SK-N-SH (cell line): ENCODE measurements at regions not wholly inside any gene's neighbourhood (a gene's known extent, or its start where the extent isn't known, plus 50 kb on each side); places are given as distances from the start of the nearest gene placed in this dataset.

Source experiments
- CTCF ChIA-PET: fragments of 300-600, 350-600 bp; formaldehyde crosslinking; extraction: SDS; loops from one replicate; lab custom pipeline; 2021; lab: Yijun Ruan, JAX
- POLR2A ChIA-PET: fragments of 350-600 bp; sonication (Branson Sonifier 250); formaldehyde crosslinking; extraction: SDS; loops from one replicate; lab custom pipeline; 2020; ENCODE audit warnings: antibody characterized with exemption, inconsistent platforms; lab: Yijun Ruan, JAX
- DNase-seq: peaks from one replicate; pipeline ENCODE4 v3.0.0; 2012
- H2AFZ ChIP-seq: fragments of 200-600 bp; sonication (generic); 2 replicates; pipeline ENCODE4 v1.8.1; 2016; ENCODE audit warnings: antibody characterized with exemption, mild to moderate bottlenecking, low read depth
- H3F3A ChIP-seq: fragments of 200-600 bp; sonication (generic); replicated peaks from 2 replicates; pipeline ENCODE3; 2016; ENCODE audit warnings: antibody characterized with exemption, mild to moderate bottlenecking; ENCODE audit not compliant: insufficient read depth
- H3K27ac ChIP-seq, 2 experiments: fragments of 200-500 bp in 1 of 2; fragments of 200-600 bp in 1 of 2; sonication (Bioruptor generic) in 1 of 2; sonication (generic), shearing (Covaris generic) in 1 of 2; 2 replicates each; pipeline versions ENCODE4 v1.5.1 to v1.6.1; 2014 to 2016; ENCODE audit warnings: low read depth in 2 of 2, inconsistent platforms in 1 of 2, low read length in 1 of 2, mild to moderate bottlenecking in 1 of 2, mixed read lengths in 1 of 2
- H3K27me3 ChIP-seq: fragments of 200-600 bp; sonication (generic), shearing (Covaris generic); 2 replicates; pipeline ENCODE4 v1.6.1; 2016; ENCODE audit warnings: mixed run types; ENCODE audit not compliant: insufficient read depth
- H3K36me3 ChIP-seq, 2 experiments: fragments of 200-500 bp in 1 of 2; fragments of 200-600 bp in 1 of 2; sonication (Bioruptor generic) in 1 of 2; sonication (generic) in 1 of 2; replicated peaks in 1 of 2; 2 replicates each; pipeline versions ENCODE3 to v1.5.1; 2014 to 2016; ENCODE audit warnings: low read length in 1 of 2, mild to moderate bottlenecking in 1 of 2; ENCODE audit not compliant: insufficient read depth in 2 of 2, control insufficient read depth in 1 of 2
- H3K4me1 ChIP-seq, 2 experiments: fragments of 200-500 bp in 1 of 2; fragments of 200-600 bp in 1 of 2; sonication (Bioruptor generic) in 1 of 2; sonication (generic), shearing (Covaris generic) in 1 of 2; 2 replicates each; pipeline versions ENCODE4 v1.5.1 to v1.6.1; 2014 to 2016; ENCODE audit warnings: low read depth in 1 of 2, low read length in 1 of 2, mixed run types in 1 of 2; ENCODE audit not compliant: insufficient read depth in 2 of 2, control insufficient read depth in 1 of 2
- H3K4me2 ChIP-seq: fragments of 200-600 bp; sonication (generic), shearing (Covaris generic); 2 replicates; pipeline ENCODE4 v1.6.1; 2017; ENCODE audit warnings: mixed run types
- H3K4me3 ChIP-seq, 2 experiments: fragments of 200-500 bp in 1 of 2; fragments of 200-600 bp in 1 of 2; sonication (Bioruptor generic) in 1 of 2; sonication (generic), shearing (Covaris generic) in 1 of 2; 2 replicates each; pipeline versions ENCODE4 v1.5.1 to v1.8.1; 2014 to 2016; ENCODE audit warnings: low read depth in 2 of 2, inconsistent platforms in 1 of 2, low read length in 1 of 2, mild to moderate bottlenecking in 1 of 2, mixed read lengths in 1 of 2, moderate library complexity in 1 of 2
- H3K79me2 ChIP-seq: fragments of 200-600 bp; sonication (generic); 2 replicates; pipeline ENCODE4 v1.8.1; 2017; ENCODE audit warnings: mild to moderate bottlenecking; ENCODE audit not compliant: insufficient read depth
- H3K9ac ChIP-seq: fragments of 200-600 bp; sonication (generic); 2 replicates; pipeline ENCODE4 v1.6.1; 2017; ENCODE audit warnings: mixed run types
- H3K9me2 ChIP-seq: fragments of 200-600 bp; sonication (generic); 2 replicates; pipeline ENCODE4 v1.6.1; 2017; ENCODE audit warnings: mixed run types
- H3K9me3 ChIP-seq: fragments of 200-600 bp; sonication (generic); 2 replicates; pipeline ENCODE4 v1.6.1; 2017; ENCODE audit warnings: mixed run types, mild to moderate bottlenecking, moderate library complexity
- H4K20me1 ChIP-seq: fragments of 200-600 bp; sonication (generic); 2 replicates; pipeline ENCODE4 v1.6.1; 2017; ENCODE audit warnings: mild to moderate bottlenecking, mixed run types; ENCODE audit not compliant: insufficient read depth
- FOSL2 ChIP-seq: IDR thresholded peaks from 2 replicates; pipeline ENCODE4 v1.4.0; 2012; ENCODE audit warnings: low read depth, mild to moderate bottlenecking, moderate library complexity, borderline replicate concordance
- FOXJ3 ChIP-seq: sonication (generic); formaldehyde crosslinking; IDR thresholded peaks from 2 replicates; pipeline ENCODE4 v1.5.1; 2020; ENCODE audit warnings: mild to moderate bottlenecking, missing genetic modification reagents
- FOXM1 ChIP-seq: IDR thresholded peaks from 2 replicates; pipeline ENCODE4 v1.4.0; 2012; ENCODE audit warnings: low read depth, mild to moderate bottlenecking
- GABPA ChIP-seq: IDR thresholded peaks from 2 replicates; pipeline ENCODE4 v1.4.0; 2012; ENCODE audit warnings: low read depth, mild to moderate bottlenecking
- MAX ChIP-seq: IDR thresholded peaks from 2 replicates; pipeline ENCODE4 v1.4.0; 2012; ENCODE audit warnings: low read depth
- MEF2A ChIP-seq: IDR thresholded peaks from 2 replicates; pipeline ENCODE4 v1.4.0; 2012; ENCODE audit warnings: low read depth, borderline replicate concordance
- NRF1 ChIP-seq: IDR thresholded peaks from 2 replicates; pipeline ENCODE4 v1.6.1; 2012; ENCODE audit warnings: low read depth, mild to moderate bottlenecking, low read length
- RCOR1 ChIP-seq: fragments of 150-350 bp; IDR thresholded peaks from 2 replicates; pipeline ENCODE4 v1.6.1; 2017; ENCODE audit warnings: antibody characterized with exemption, low read length
- RXRA ChIP-seq: IDR thresholded peaks from 2 replicates; pipeline ENCODE4 v1.4.0; 2012; ENCODE audit warnings: low read depth, mild to moderate bottlenecking, borderline replicate concordance
- TCF12 ChIP-seq: IDR thresholded peaks from 2 replicates; pipeline ENCODE4 v1.4.0; 2012
- YY1 ChIP-seq: IDR thresholded peaks from 2 replicates; pipeline ENCODE4 v1.4.0; 2012; ENCODE audit warnings: low read depth, mild to moderate bottlenecking
- WGBS: methylation state at CpG from one replicate; pipeline ENCODE4 v1.1.6; 2017; ENCODE audit warnings: low lambda C conversion rate; 5-methylcytosine and 5-hydroxymethylcytosine counted together
- TF ChIP-seq, protein P1 (sequence below): IDR thresholded peaks from 2 replicates; pipeline ENCODE4 v1.6.1; 2012; ENCODE audit warnings: mild to moderate bottlenecking, low read depth, low read length, moderate library complexity
- TF ChIP-seq, protein P2 (sequence below): fragments of 150-350 bp; IDR thresholded peaks from 2 replicates; pipeline ENCODE4 v1.6.1; 2017; ENCODE audit warnings: antibody characterized with exemption, low read length, low read depth, borderline replicate concordance
- TF ChIP-seq, protein P3 (sequence below): IDR thresholded peaks from 2 replicates; pipeline ENCODE4 v1.4.0; 2012; ENCODE audit warnings: low read depth, borderline replicate concordance
- TF ChIP-seq, protein P4 (sequence below): IDR thresholded peaks from 2 replicates; pipeline ENCODE4; 2012

DNA sequence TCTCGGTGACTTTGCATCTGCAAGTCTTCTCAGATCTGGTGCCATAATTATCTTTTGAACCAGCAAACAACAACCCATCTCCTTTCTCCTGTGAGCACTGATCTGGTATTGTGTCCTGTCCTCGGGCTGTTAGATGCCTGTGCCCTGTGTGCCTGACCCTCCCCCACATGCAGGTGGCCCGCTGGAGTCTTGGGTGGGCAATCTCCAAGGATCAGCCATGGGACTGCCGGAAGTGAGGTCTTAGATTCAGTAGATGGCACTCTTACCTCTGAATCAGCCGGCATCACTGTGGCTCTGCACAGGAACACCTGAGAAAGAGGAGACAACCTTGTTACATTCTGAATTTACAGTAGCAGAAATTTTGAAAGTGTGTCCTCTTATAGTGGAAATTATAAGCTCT, 172.4 kb downstream of the IRX2 start:
- CTCF ChIA-PET, result no interaction called here
- Histone ChIP-seq H3K27me3 (no peaks in the 10 kb centered on the region), H3K9ac (no peak overlapping the region), H4K20me1 (no peaks in the 10 kb centered on the region), H3K79me2 (no peaks in the 10 kb centered on the region), H3K4me2 (no peak overlapping the region), H3K4me3 (no peak overlapping the region), H3K4me1 (no peaks in the 10 kb centered on the region), H3K27ac (no peak overlapping the region), H2AFZ (no peak overlapping the region), H3K9me3 (no peaks in the 10 kb centered on the region), H3F3A (no peaks in the 10 kb centered on the region), H3K9me2 (no peaks in the 10 kb centered on the region), H3K36me3 (no peaks in the 10 kb centered on the region)
- WGBS, result 0% methylated on average over 5 of the region's 5 CpGs
- TF ChIP-seq, protein P1, sequence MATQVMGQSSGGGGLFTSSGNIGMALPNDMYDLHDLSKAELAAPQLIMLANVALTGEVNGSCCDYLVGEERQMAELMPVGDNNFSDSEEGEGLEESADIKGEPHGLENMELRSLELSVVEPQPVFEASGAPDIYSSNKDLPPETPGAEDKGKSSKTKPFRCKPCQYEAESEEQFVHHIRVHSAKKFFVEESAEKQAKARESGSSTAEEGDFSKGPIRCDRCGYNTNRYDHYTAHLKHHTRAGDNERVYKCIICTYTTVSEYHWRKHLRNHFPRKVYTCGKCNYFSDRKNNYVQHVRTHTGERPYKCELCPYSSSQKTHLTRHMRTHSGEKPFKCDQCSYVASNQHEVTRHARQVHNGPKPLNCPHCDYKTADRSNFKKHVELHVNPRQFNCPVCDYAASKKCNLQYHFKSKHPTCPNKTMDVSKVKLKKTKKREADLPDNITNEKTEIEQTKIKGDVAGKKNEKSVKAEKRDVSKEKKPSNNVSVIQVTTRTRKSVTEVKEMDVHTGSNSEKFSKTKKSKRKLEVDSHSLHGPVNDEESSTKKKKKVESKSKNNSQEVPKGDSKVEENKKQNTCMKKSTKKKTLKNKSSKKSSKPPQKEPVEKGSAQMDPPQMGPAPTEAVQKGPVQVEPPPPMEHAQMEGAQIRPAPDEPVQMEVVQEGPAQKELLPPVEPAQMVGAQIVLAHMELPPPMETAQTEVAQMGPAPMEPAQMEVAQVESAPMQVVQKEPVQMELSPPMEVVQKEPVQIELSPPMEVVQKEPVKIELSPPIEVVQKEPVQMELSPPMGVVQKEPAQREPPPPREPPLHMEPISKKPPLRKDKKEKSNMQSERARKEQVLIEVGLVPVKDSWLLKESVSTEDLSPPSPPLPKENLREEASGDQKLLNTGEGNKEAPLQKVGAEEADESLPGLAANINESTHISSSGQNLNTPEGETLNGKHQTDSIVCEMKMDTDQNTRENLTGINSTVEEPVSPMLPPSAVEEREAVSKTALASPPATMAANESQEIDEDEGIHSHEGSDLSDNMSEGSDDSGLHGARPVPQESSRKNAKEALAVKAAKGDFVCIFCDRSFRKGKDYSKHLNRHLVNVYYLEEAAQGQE, result no peak
- TF ChIP-seq, protein P2, sequence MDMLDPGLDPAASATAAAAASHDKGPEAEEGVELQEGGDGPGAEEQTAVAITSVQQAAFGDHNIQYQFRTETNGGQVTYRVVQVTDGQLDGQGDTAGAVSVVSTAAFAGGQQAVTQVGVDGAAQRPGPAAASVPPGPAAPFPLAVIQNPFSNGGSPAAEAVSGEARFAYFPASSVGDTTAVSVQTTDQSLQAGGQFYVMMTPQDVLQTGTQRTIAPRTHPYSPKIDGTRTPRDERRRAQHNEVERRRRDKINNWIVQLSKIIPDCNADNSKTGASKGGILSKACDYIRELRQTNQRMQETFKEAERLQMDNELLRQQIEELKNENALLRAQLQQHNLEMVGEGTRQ, result no peak
- TF ChIP-seq, protein P3, sequence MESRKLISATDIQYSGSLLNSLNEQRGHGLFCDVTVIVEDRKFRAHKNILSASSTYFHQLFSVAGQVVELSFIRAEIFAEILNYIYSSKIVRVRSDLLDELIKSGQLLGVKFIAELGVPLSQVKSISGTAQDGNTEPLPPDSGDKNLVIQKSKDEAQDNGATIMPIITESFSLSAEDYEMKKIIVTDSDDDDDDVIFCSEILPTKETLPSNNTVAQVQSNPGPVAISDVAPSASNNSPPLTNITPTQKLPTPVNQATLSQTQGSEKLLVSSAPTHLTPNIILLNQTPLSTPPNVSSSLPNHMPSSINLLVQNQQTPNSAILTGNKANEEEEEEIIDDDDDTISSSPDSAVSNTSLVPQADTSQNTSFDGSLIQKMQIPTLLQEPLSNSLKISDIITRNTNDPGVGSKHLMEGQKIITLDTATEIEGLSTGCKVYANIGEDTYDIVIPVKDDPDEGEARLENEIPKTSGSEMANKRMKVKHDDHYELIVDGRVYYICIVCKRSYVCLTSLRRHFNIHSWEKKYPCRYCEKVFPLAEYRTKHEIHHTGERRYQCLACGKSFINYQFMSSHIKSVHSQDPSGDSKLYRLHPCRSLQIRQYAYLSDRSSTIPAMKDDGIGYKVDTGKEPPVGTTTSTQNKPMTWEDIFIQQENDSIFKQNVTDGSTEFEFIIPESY, result no peak
- TF ChIP-seq YY1 (no peak), MAX (no peak), FOXM1 (no peak), NRF1 (no peak), FOSL2 (no peak), FOXJ3 (CRISPR knock-in tag) (no peak), RXRA (no peak), GABPA (no peak), MEF2A (no peak), RCOR1 (no peak), TCF12 (no peak)
- TF ChIP-seq, protein P4, sequence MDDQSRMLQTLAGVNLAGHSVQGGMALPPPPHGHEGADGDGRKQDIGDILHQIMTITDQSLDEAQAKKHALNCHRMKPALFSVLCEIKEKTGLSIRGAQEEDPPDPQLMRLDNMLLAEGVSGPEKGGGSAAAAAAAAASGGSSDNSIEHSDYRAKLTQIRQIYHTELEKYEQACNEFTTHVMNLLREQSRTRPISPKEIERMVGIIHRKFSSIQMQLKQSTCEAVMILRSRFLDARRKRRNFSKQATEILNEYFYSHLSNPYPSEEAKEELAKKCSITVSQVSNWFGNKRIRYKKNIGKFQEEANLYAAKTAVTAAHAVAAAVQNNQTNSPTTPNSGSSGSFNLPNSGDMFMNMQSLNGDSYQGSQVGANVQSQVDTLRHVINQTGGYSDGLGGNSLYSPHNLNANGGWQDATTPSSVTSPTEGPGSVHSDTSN, result no peak
- no peak for DNase-seq
- POLR2A ChIA-PET, result no interaction called here
